Suprapubic skin (tissue), 4 donors: ENCODE measurements at regions not wholly inside any gene's neighbourhood (a gene's known extent, or its start where the extent isn't known, plus 50 kb on each side); places are given as distances from the start of the nearest gene placed in this dataset.

ENCODE experiments used
- CTCF ChIP-seq, 2 donors: fragments of 200-600 bp in 1 of 2; fragments of 450-650 bp in 1 of 2; sonication (generic) in 1 of 2; IDR thresholded peaks; one replicate each; pipeline ENCODE4 v1.5.1; 2016 to 2019; ENCODE audit warnings: antibody characterized with exemption in 2 of 2, mild to moderate bottlenecking in 1 of 2, moderate library complexity in 1 of 2
- POLR2A ChIP-seq, 2 donors: fragments of 450-650 bp; IDR thresholded peaks; one replicate each; pipeline ENCODE4 v1.6.1; 2017; ENCODE audit warnings: antibody characterized with exemption in 2 of 2, mild to moderate bottlenecking in 2 of 2, moderate library complexity in 2 of 2
- POLR2AphosphoS5 ChIP-seq, 3 donors: sonication (generic); formaldehyde crosslinking; IDR thresholded peaks; one replicate each; pipeline ENCODE4 v1.6.1; 2017; ENCODE audit warnings: antibody characterized with exemption in 3 of 3

GRCh38 chr1:66480162-66480561 lies 53.8 kb upstream of the SGIP1 start:
- no peak for TF ChIP-seq POLR2A (IDR thresholded peaks at IDR 0.05)
- no peak for TF ChIP-seq CTCF (IDR thresholded peaks at IDR 0.05)
- TF ChIP-seq POLR2AphosphoS5 (IDR thresholded peaks at IDR 0.05), result no peak
